ENCODE measurements at regions not wholly inside any gene's neighbourhood (a gene's known extent, or its start where the extent isn't known, plus 50 kb on each side); places are given as distances from the start of the nearest gene placed in this dataset.

GRCh38 chr2:120439637-120440384 is 93.9 kb downstream of the INHBB start:
- H3K4me3 ChIP-seq (ENCODE audit: low read length), result no peak overlapping the region
- no peak for DNase-seq (ENCODE audit: low read depth)
- TF ChIP-seq CTCF (IDR thresholded peaks at IDR 0.05; ENCODE audit: insufficient read depth, low read depth, low read length, missing control alignments), result no peak

- no peak for TF ChIP-seq CTCF (IDR thresholded peaks at IDR 0.05; ENCODE audit: insufficient read depth, low read depth, low read length, missing control alignments)
- DNase-seq (ENCODE audit: low read depth), result no peak
- no peak overlapping the region for H3K4me3 ChIP-seq (ENCODE audit: low read length)
Observed at GRCh38 chr2:120440521-120441350, 94.8 kb downstream of the INHBB start.

GRCh38 chr2:120441351-120441700 is 95.4 kb downstream of the INHBB start:
- no peak for DNase-seq (ENCODE audit: low read depth)
- no peak overlapping the region for H3K4me3 ChIP-seq (ENCODE audit: low read length)
- no peak for TF ChIP-seq CTCF (IDR thresholded peaks at IDR 0.05; ENCODE audit: insufficient read depth, low read depth, low read length, missing control alignments)

- DNase-seq (ENCODE audit: low read depth), result peak; percentile 63
- no peak for TF ChIP-seq CTCF (IDR thresholded peaks at IDR 0.05; ENCODE audit: insufficient read depth, low read depth, low read length, missing control alignments)
- H3K4me3 ChIP-seq (ENCODE audit: low read length), result peak overlapping the region; percentile 40
Observed at GRCh38 chr2:120441744-120442471, 96.0 kb downstream of the INHBB start.

- H3K4me3 ChIP-seq (ENCODE audit: low read length), result peak overlapping the region; percentile 40
- no peak for TF ChIP-seq CTCF (IDR thresholded peaks at IDR 0.05; ENCODE audit: insufficient read depth, low read depth, low read length, missing control alignments)
- DNase-seq (ENCODE audit: low read depth), result no peak
Observed at GRCh38 chr2:120442541-120442922, 96.6 kb downstream of the INHBB start.

GRCh38 chr2:120442923-120443571 is 97.1 kb downstream of the INHBB start:
- TF ChIP-seq CTCF (IDR thresholded peaks at IDR 0.05; ENCODE audit: insufficient read depth, low read depth, low read length, missing control alignments), result no peak
- DNase-seq (ENCODE audit: low read depth), result peak; percentile 87
- H3K4me3 ChIP-seq (ENCODE audit: low read length), result peak overlapping the region; percentile 40
